ENCODE measurements at regions not wholly inside any gene's neighbourhood (a gene's known extent, or its start where the extent isn't known, plus 50 kb on each side); places are given as distances from the start of the nearest gene placed in this dataset.

GRCh38 chr2:37837628-37838328, 87.3 kb upstream of the RMDN2 start:
- H3K4me1 ChIP-seq (ENCODE audit: insufficient read depth, low read length) = no peaks in the 10 kb centered on the region
- H3K14ac ChIP-seq (ENCODE audit: insufficient read depth, low read length) = no peak overlapping the region
- no peak overlapping the region for H3K18ac ChIP-seq (ENCODE audit: insufficient read length, low read depth, low read length)
- no peak for DNase-seq
- Mint-ChIP-seq H3K36me3 (ENCODE audit: insufficient read depth in 1 of 3, low read depth in 3 of 3) (peaks cover 0 to 10% (median 0%) of the 10 kb centered on the region in 3 experiments; a peak in 3 of 7 replicates), H3K27me3 (ENCODE audit: low read depth) (no peaks in the 10 kb centered on the region), H3K4me1 (peaks cover 11 to 21% of the 10 kb centered on the region in 2 experiments), H3K9me3 (peaks cover 3 to 6% of the 10 kb centered on the region in 2 experiments), H3K4me3 (no peak overlapping the region), H3K27ac (peak overlapping the region in 1 of 3 experiments; percentile 13; a peak in 1 of 7 replicates)
- H3K27me3 ChIP-seq (ENCODE audit: insufficient read depth, low read length) = no peaks in the 10 kb centered on the region
- no peak overlapping the region for H3K9ac ChIP-seq (ENCODE audit: extremely low read depth, insufficient read length, low read length)
- H3K79me1 ChIP-seq (ENCODE audit: insufficient read depth, low read depth, low read length, poor library complexity, severe bottlenecking) = no peaks in the 10 kb centered on the region
- WGBS (ENCODE audit: extremely low coverage, insufficient read length, low lambda C conversion rate) = no CpG with 5 or more reads among the region's 6 CpGs
- H2AFZ ChIP-seq (ENCODE audit: low read length) = no peak overlapping the region
- H3K9me3 ChIP-seq (ENCODE audit: control insufficient read depth, low read depth, low read length) = no peaks in the 10 kb centered on the region
- no peak overlapping the region for H4K91ac ChIP-seq (ENCODE audit: insufficient read length, low read depth, low read length)
- H2BK120ac ChIP-seq (ENCODE audit: low read depth, low read length, poor library complexity, severe bottlenecking) = no peak overlapping the region
- H3K79me2 ChIP-seq (ENCODE audit: insufficient read depth, low read length) = no peaks in the 10 kb centered on the region
- H2BK5ac ChIP-seq (ENCODE audit: insufficient read length, low read length) = no peak overlapping the region
- no peak overlapping the region for H2BK12ac ChIP-seq (ENCODE audit: insufficient read length, low read depth, low read length)
- no peak overlapping the region for H4K5ac ChIP-seq (ENCODE audit: insufficient read length, low read depth, low read length)
- no peaks in the 10 kb centered on the region for H4K20me1 ChIP-seq (ENCODE audit: control insufficient read depth, insufficient read depth, insufficient read length)
- no peak overlapping the region for H3K4ac ChIP-seq (ENCODE audit: low read depth, low read length)
- H2BK15ac ChIP-seq (ENCODE audit: low read depth, low read length) = no peak overlapping the region
- no peak overlapping the region for H2AK5ac ChIP-seq (ENCODE audit: insufficient read length, low read length)
- TF ChIP-seq CTCF (conservative IDR thresholded peaks at IDR 0.05) = no peak
- no peak overlapping the region for H3K4me2 ChIP-seq (ENCODE audit: insufficient read depth, insufficient read length, low read length)
- H3K56ac ChIP-seq (ENCODE audit: insufficient read length, low read depth, low read length) = no peak overlapping the region
- H4K8ac ChIP-seq (replicated peaks; ENCODE audit: insufficient read length, low read depth, low read length) = no peak overlapping the region
- no peak overlapping the region for H3K23ac ChIP-seq (ENCODE audit: insufficient read length, low read depth, low read length)
- H3K23me2 ChIP-seq (ENCODE audit: insufficient read length, low read depth, low read length, poor library complexity, severe bottlenecking) = no peaks in the 10 kb centered on the region
- H3T11ph ChIP-seq (ENCODE audit: low read length) = no peak overlapping the region
- H2BK20ac ChIP-seq (ENCODE audit: low read depth, low read length, poor library complexity, severe bottlenecking) = no peak overlapping the region
- H3K27ac ChIP-seq (ENCODE audit: insufficient read length, low read depth, low read length) = no peak overlapping the region
